Left renal cortex interstitium (tissue), 4 donors: ENCODE measurements at regions not wholly inside any gene's neighbourhood (a gene's known extent, or its start where the extent isn't known, plus 50 kb on each side); places are given as distances from the start of the nearest gene placed in this dataset.

ENCODE experiments used
- DNase-seq, 4 donors: peaks; one replicate each; pipeline ENCODE4 v3.0.0-alpha.2; 2013; ENCODE audit warnings: low read depth in 4 of 4, low spot score in 2 of 4, missing footprints in 1 of 4

- no peak for DNase-seq
These were observed 252.2 kb downstream of the SHQ1 start for GRCh38 chr3:72595927-72596610.

GRCh38 chr3:72595376-72595775 lies 252.9 kb downstream of the SHQ1 start:
- DNase-seq: no peak

GRCh38 chr3:72594615-72595215 lies 253.5 kb downstream of the SHQ1 start:
- no peak for DNase-seq

GRCh38 chr3:72593881-72594397 lies 254.3 kb downstream of the SHQ1 start:
- no peak for DNase-seq

GRCh38 chr3:72591522-72592421 lies 256.5 kb downstream of the SHQ1 start:
- no peak for DNase-seq

GRCh38 chr3:72590732-72591221 lies 257.5 kb downstream of the SHQ1 start:
- no peak for DNase-seq

- no peak for DNase-seq
These were observed 261.0 kb downstream of the SHQ1 start for GRCh38 chr3:72587282-72587681.

- DNase-seq: no peak
These were observed 261.6 kb downstream of the SHQ1 start for GRCh38 chr3:72586694-72587093.

- no peak for DNase-seq
These were observed 262.3 kb downstream of the SHQ1 start for GRCh38 chr3:72585966-72586365.

GRCh38 chr3:72584262-72584661 lies 264.0 kb downstream of the SHQ1 start:
- DNase-seq: no peak

- no peak for DNase-seq
These were observed 265.3 kb downstream of the SHQ1 start for GRCh38 chr3:72582963-72583362.

GRCh38 chr3:72582211-72582878 lies 265.9 kb downstream of the SHQ1 start:
- DNase-seq: no peak

- DNase-seq: no peak
These were observed 267.3 kb downstream of the SHQ1 start for GRCh38 chr3:72580900-72581299.

GRCh38 chr3:72580246-72580756 lies 267.9 kb downstream of the SHQ1 start:
- DNase-seq: no peak

GRCh38 chr3:72579581-72580245 lies 268.5 kb downstream of the SHQ1 start:
- no peak for DNase-seq

- DNase-seq: no peak
These were observed 269.1 kb downstream of the SHQ1 start for GRCh38 chr3:72579191-72579580.

GRCh38 chr3:72577190-72577589 lies 271.1 kb downstream of the SHQ1 start:
- no peak for DNase-seq

GRCh38 chr3:72576563-72576962 lies 271.7 kb downstream of the SHQ1 start:
- DNase-seq: no peak

- no peak for DNase-seq
These were observed 274.1 kb downstream of the SHQ1 start for GRCh38 chr3:72574144-72574543.

- no peak for DNase-seq
These were observed 275.2 kb downstream of the SHQ1 start for GRCh38 chr3:72573051-72573450.
